HepG2 (cell line): ENCODE measurements at regions not wholly inside any gene's neighbourhood (a gene's known extent, or its start where the extent isn't known, plus 50 kb on each side); places are given as distances from the start of the nearest gene placed in this dataset.

Source experiments
- FOXP1 ChIP-seq, 2 experiments: fragments of 450-650 bp in 1 of 2; IDR thresholded peaks; 2 replicates each; pipeline ENCODE4 v1.6.1; 2017 to 2018; ENCODE audit warnings: antibody characterized with exemption in 1 of 2
- GABPA ChIP-seq, 2 experiments: IDR thresholded peaks; 2 replicates each; pipeline ENCODE4 v1.6.1; 2011 to 2016; ENCODE audit warnings: low read depth in 2 of 2, low read length in 1 of 2, missing biosample characterization in 1 of 2, missing genetic modification characterization in 1 of 2
- HNRNPUL1 ChIP-seq: fragments of 200-400 bp; formaldehyde crosslinking; IDR thresholded peaks from 2 replicates; pipeline ENCODE4 v1.6.1; 2017; ENCODE audit warnings: low read depth, mild to moderate bottlenecking, low read length, moderate library complexity
- POLR2AphosphoS5 ChIP-seq: IDR thresholded peaks from 2 replicates; pipeline ENCODE4 v1.6.1; 2012; ENCODE audit warnings: low read depth, low read length
- TCF7L2 ChIP-seq: IDR thresholded peaks from 2 replicates; pipeline ENCODE4 v1.6.1; 2011; ENCODE audit warnings: mild to moderate bottlenecking, low read depth, low read length, moderate library complexity
- THAP7 ChIP-seq: sonication (generic); formaldehyde crosslinking; IDR thresholded peaks from 2 replicates; pipeline ENCODE4 v1.8.1; 2023; ENCODE audit warnings: mild to moderate bottlenecking, missing genetic modification reagents
- ZNF124 ChIP-seq: sonication (generic); formaldehyde crosslinking; IDR thresholded peaks from 2 replicates; pipeline ENCODE4 v1.4.0; 2020; ENCODE audit warnings: missing genetic modification reagents
- ZNF20 ChIP-seq: sonication (generic); formaldehyde crosslinking; IDR thresholded peaks from 2 replicates; pipeline ENCODE4 v1.4.0; 2020; ENCODE audit warnings: mild to moderate bottlenecking, moderate library complexity, missing genetic modification reagents
- ZNF619 ChIP-seq: sonication (generic); formaldehyde crosslinking; IDR thresholded peaks from 2 replicates; pipeline ENCODE4 v1.4.0; 2020; ENCODE audit warnings: mild to moderate bottlenecking, missing genetic modification reagents
- ZXDC ChIP-seq: sonication (generic); formaldehyde crosslinking; IDR thresholded peaks from 2 replicates; pipeline ENCODE4 v1.5.0; 2020; ENCODE audit warnings: mild to moderate bottlenecking, missing genetic modification reagents

GRCh38 chr7:37536706-37537105 is 88.0 kb upstream of the ELMO1 start:
- TF ChIP-seq ZNF20 (CRISPR knock-in tag) (no peak), POLR2AphosphoS5 (no peak), FOXP1 (IDR thresholded peaks at IDR 0.05) (no peak), FOXP1 (CRISPR knock-in tag; IDR thresholded peaks at IDR 0.05) (no peak), ZNF124 (CRISPR knock-in tag) (no peak), GABPA (IDR thresholded peaks at IDR 0.05; ENCODE audit: low read depth, low read length) (no peak), GABPA (CRISPR knock-in tag; IDR thresholded peaks at IDR 0.05; ENCODE audit: low read depth) (no peak), HNRNPUL1 (no peak), ZNF619 (CRISPR knock-in tag) (no peak), ZXDC (no peak), TCF7L2 (no peak), THAP7 (no peak)
